Middle frontal gyrus (tissue), 1 donor: ENCODE measurements at regions not wholly inside any gene's neighbourhood (a gene's known extent, or its start where the extent isn't known, plus 50 kb on each side); places are given as distances from the start of the nearest gene placed in this dataset.

Experiments
- DNase-seq: peaks from one replicate; pipeline ENCODE4 v3.0.0-alpha.2; 2015; ENCODE audit warnings: low spot score; ENCODE audit errors: extremely low spot score

DNA sequence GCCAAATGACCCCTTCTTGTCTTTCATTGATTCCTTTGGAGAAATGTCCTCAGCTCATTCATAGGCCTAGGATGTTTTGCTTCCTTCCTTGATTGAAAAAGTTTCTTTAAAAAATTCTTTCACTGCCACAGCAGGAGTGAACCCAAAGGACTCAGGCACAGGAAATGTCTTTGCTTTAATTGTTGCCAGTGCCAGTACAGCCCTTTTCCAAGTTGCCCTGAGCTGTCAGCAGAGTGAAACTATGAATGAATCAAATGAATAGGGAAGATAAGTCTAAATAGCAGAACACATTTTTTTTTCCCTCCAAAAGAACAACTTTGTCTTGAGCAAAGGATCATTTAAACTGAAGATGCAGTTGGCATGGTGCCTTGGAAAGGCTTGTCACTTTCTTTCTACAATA, 63.8 kb upstream of the SLC4A4 start:
- DNase-seq, result peak; percentile 6

- peak; percentile 2 for DNase-seq
Measured at GRCh38 chr4:71275570-71275969, 63.2 kb upstream of the SLC4A4 start.

- DNase-seq, result no peak
Measured at GRCh38 chr4:71277353-71277752, 61.5 kb upstream of the SLC4A4 start.

- peak; percentile 2 for DNase-seq
Measured at GRCh38 chr4:71283642-71284257, 55.1 kb upstream of the SLC4A4 start.

- DNase-seq, result no peak
Measured at GRCh38 chr4:71287305-71287704, 51.5 kb upstream of the SLC4A4 start.

- DNase-seq, result no peak
Measured at GRCh38 chr4:71288875-71289274, 49.9 kb upstream of the SLC4A4 start.
